ENCODE measurements at regions not wholly inside any gene's neighbourhood (a gene's known extent, or its start where the extent isn't known, plus 50 kb on each side); places are given as distances from the start of the nearest gene placed in this dataset.

DNA sequence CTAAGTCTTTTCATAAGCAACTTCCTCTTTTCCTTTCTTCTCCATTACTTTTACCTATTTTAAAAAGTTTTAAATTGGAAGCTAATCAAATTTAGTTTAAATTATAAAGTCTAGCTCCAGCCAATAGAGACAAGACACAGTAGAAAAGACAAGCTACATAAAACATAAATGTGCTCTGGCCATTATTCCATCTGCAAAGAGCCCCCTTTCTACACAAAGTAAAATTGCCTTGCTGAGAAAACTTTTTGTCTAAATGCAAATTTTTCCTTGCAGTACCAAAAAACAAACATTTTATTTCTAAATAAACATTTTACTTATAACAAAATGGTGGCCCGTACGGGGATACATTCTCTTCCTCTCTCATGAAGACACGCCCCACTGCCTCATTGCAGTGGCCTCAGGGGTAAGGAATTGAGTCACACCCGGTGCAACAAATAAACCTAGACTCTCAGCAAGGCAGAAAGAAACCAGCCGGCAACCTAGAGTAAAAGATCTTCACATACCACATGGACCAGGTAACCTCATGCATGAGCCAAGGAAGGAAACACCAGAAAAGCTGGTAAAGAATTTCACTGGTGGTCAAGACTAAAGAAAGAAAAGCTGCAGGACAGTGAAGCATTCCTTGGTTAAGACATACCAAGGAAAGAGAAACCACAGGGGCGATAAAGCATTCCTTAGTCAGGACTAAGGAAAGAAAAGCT lies 71.6 kb upstream of the ZNF746 start:
- no peak for TF ChIP-seq EP300 (IDR thresholded peaks at IDR 0.05; ENCODE audit: borderline replicate concordance)
- TF ChIP-seq TAF1 (IDR thresholded peaks at IDR 0.05; ENCODE audit: low read depth): no peak
- no peak for TF ChIP-seq TEAD4 (IDR thresholded peaks at IDR 0.05)
- TF ChIP-seq RAD21 (IDR thresholded peaks at IDR 0.05; ENCODE audit: low read depth): no peak
- no peak for TF ChIP-seq FOXM1 (IDR thresholded peaks at IDR 0.05; ENCODE audit: borderline replicate concordance, low read depth)
- TF ChIP-seq, protein P1, sequence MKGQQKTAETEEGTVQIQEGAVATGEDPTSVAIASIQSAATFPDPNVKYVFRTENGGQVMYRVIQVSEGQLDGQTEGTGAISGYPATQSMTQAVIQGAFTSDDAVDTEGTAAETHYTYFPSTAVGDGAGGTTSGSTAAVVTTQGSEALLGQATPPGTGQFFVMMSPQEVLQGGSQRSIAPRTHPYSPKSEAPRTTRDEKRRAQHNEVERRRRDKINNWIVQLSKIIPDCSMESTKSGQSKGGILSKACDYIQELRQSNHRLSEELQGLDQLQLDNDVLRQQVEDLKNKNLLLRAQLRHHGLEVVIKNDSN (IDR thresholded peaks at IDR 0.05): no peak

Data from Ishikawa (cell line).